AG10803 (cell line): ENCODE measurements at regions not wholly inside any gene's neighbourhood (a gene's known extent, or its start where the extent isn't known, plus 50 kb on each side); places are given as distances from the start of the nearest gene placed in this dataset.
A peak's percentile ranks its signal among the peaks of the same experiment; 100 is the strongest.

ENCODE experiments used
- DNase-seq: peaks from one replicate; pipeline ENCODE4 v3.0.0; 2010; ENCODE audit warnings: low read depth
- H3K4me3 ChIP-seq: 2 replicates; pipeline ENCODE4 v1.5.1; 2011; ENCODE audit warnings: mild to moderate bottlenecking, low read length, control low read depth
- CTCF ChIP-seq: conservative IDR thresholded peaks from 2 replicates; pipeline ENCODE4 v1.5.1; 2011; ENCODE audit warnings: mild to moderate bottlenecking, low read length, control low read depth, inconsistent platforms

GRCh38 chr11:34564406-34564805, 50.8 kb upstream of the ELF5 start:
- TF ChIP-seq CTCF = no peak
- DNase-seq = no peak
- no peak overlapping the region for H3K4me3 ChIP-seq

- no peak overlapping the region for H3K4me3 ChIP-seq
- TF ChIP-seq CTCF = no peak
- DNase-seq = no peak
Measured at GRCh38 chr11:34564807-34565241, 51.2 kb upstream of the ELF5 start.

GRCh38 chr11:34565417-34566207, 52.0 kb upstream of the ELF5 start:
- no peak overlapping the region for H3K4me3 ChIP-seq
- peak; percentile 21 for TF ChIP-seq CTCF
- no peak for DNase-seq

- TF ChIP-seq CTCF = no peak
- no peak for DNase-seq
Measured at GRCh38 chr11:34566208-34566551, 52.6 kb upstream of the ELF5 start.

GRCh38 chr11:34566736-34567135, 53.1 kb upstream of the ELF5 start:
- no peak for DNase-seq
- H3K4me3 ChIP-seq = no peak overlapping the region
- TF ChIP-seq CTCF = no peak

More at GRCh38 chr11:34566208-34566551, 52.6 kb upstream of the ELF5 start:
- H3K4me3 ChIP-seq = no peak overlapping the region

GRCh38 chr11:34567733-34568132, 53.2 kb upstream of the EHF start:
- no peak for TF ChIP-seq CTCF
- DNase-seq = no peak
- no peak overlapping the region for H3K4me3 ChIP-seq

- H3K4me3 ChIP-seq = no peak overlapping the region
- no peak for DNase-seq
- no peak for TF ChIP-seq CTCF
Measured at GRCh38 chr11:34570584-34570983, 50.3 kb upstream of the EHF start.
